ENCODE measurements at regions not wholly inside any gene's neighbourhood (a gene's known extent, or its start where the extent isn't known, plus 50 kb on each side); places are given as distances from the start of the nearest gene placed in this dataset.

GRCh38 chr16:55016515-55016914, 85.8 kb downstream of the IRX5 start:
- no peak for TF ChIP-seq EZH2 (IDR thresholded peaks at IDR 0.05)
- TF ChIP-seq POLR2AphosphoS5 (IDR thresholded peaks at IDR 0.05; ENCODE audit: borderline replicate concordance, low read depth, low read length), result no peak
